ENCODE measurements at regions not wholly inside any gene's neighbourhood (a gene's known extent, or its start where the extent isn't known, plus 50 kb on each side); places are given as distances from the start of the nearest gene placed in this dataset.

- CTCF ChIA-PET (ENCODE audit: partially characterized antibody), result interaction anchor here (0.6 to 0.7 kb wide), 2 partner anchors 84 to 122 kb away, joined by 3 read pairs; no protein-coding TSS in a partner anchor
Observed at GRCh38 chr2:208627110-208627884, 220.7 kb downstream of the PTH2R start.

More at GRCh38 chr2:208627110-208627884, 220.7 kb downstream of the PTH2R start:
- POLR2A ChIA-PET (ENCODE audit: partially characterized antibody), result no interaction called here
- H3K56ac ChIP-seq (replicated peaks; ENCODE audit: insufficient read length, low read depth, low read length), result no peak overlapping the region
- H3K79me1 ChIP-seq (ENCODE audit: low read depth, low read length), result no peaks in the 10 kb centered on the region
- no peaks in the 10 kb centered on the region for H3K9me3 ChIP-seq (ENCODE audit: insufficient read depth in 2 of 2, low read depth in 1 of 2, low read length in 1 of 2)
- H3K23ac ChIP-seq (ENCODE audit: insufficient read length), result no peak overlapping the region
- H3K4me1 ChIP-seq (replicated peaks in 1 of 4; ENCODE audit: control insufficient read depth in 3 of 4, insufficient read depth in 4 of 4, low read length in 3 of 4), result no peaks in the 10 kb centered on the region
- H3K79me2 ChIP-seq (ENCODE audit: control insufficient read depth in 1 of 2, insufficient read depth in 2 of 2, low read length in 2 of 2), result no peaks in the 10 kb centered on the region
- H2BK20ac ChIP-seq (ENCODE audit: low read length), result no peak overlapping the region
- H2BK15ac ChIP-seq (ENCODE audit: low read length), result no peak overlapping the region
- no peak overlapping the region for H4K8ac ChIP-seq (ENCODE audit: extremely low read depth, insufficient read depth, low read length)
- WGBS, 2 experiments (ENCODE audit: extremely low coverage in 1 of 2, insufficient coverage in 1 of 2, insufficient read length in 1 of 2, insufficient replicate concordance in 2 of 2, low coverage in 1 of 2, low lambda C conversion rate in 2 of 2, missing lambda C conversion rate in 1 of 2), result 96% methylated on average over 2 of the region's 2 CpGs; no CpG with 5 or more reads in 1 of the 2 experiments
- no peaks in the 10 kb centered on the region for H3K27me3 ChIP-seq (replicated peaks in 1 of 4; ENCODE audit: control insufficient read depth in 3 of 4, extremely low read depth in 1 of 4, insufficient read depth in 3 of 4, low read length in 3 of 4)
- H2BK5ac ChIP-seq (ENCODE audit: low read depth, low read length), result no peak overlapping the region
- FAIRE-seq, result no peak
- H3K4me3 ChIP-seq (ENCODE audit: extremely low read depth in 1 of 4, insufficient read depth in 2 of 4, low read depth in 3 of 4, low read length in 4 of 4), result no peak overlapping the region
- H4K5ac ChIP-seq (ENCODE audit: insufficient read length, low read depth, low read length), result no peak overlapping the region
- H4K20me1 ChIP-seq (replicated peaks in 1 of 2; ENCODE audit: control insufficient read depth in 1 of 2, insufficient read depth in 2 of 2, low read length in 2 of 2), result no peaks in the 10 kb centered on the region
- H3K36me3 ChIP-seq (ENCODE audit: control insufficient read depth in 2 of 4, insufficient read depth in 4 of 4, low read length in 3 of 4), result no peaks in the 10 kb centered on the region
- no peak overlapping the region for H2AFZ ChIP-seq (ENCODE audit: low read length)
- DNase-seq (ENCODE audit: low read depth in 1 of 2, low spot score in 2 of 2), result no peak
- H2BK120ac ChIP-seq (replicated peaks; ENCODE audit: low read depth, low read length), result no peak overlapping the region
- TF ChIP-seq SAP30 (IDR thresholded peaks at IDR 0.05; ENCODE audit: insufficient read depth, insufficient replicate concordance, low read length) (no peak), EZH2 (IDR thresholded peaks at IDR 0.05; ENCODE audit: low read depth, low read length, severe bottlenecking) (no peak), GABPA (IDR thresholded peaks at IDR 0.05; ENCODE audit: borderline replicate concordance, insufficient read depth, low read length) (no peak), NRF1 (IDR thresholded peaks at IDR 0.05; ENCODE audit: low read depth, low read length) (no peak), CBX5 (IDR thresholded peaks at IDR 0.05; ENCODE audit: low read depth, low read length) (no peak), CBX8 (IDR thresholded peaks at IDR 0.05; ENCODE audit: borderline replicate concordance, low read depth, low read length) (no peak), RXRA (IDR thresholded peaks at IDR 0.05; ENCODE audit: insufficient read depth, low read depth, low read length) (no peak), RFX5 (IDR thresholded peaks at IDR 0.05; ENCODE audit: borderline replicate concordance, low read depth, low read length) (no peak), SUZ12 (IDR thresholded peaks at IDR 0.05; ENCODE audit: low read length) (no peak), YY1 (IDR thresholded peaks at IDR 0.05; ENCODE audit: low read depth, low read length) (no peak)
- no peak overlapping the region for H3K18ac ChIP-seq (ENCODE audit: extremely low read depth, low read length)
- H3K4ac ChIP-seq (replicated peaks; ENCODE audit: insufficient read length, low read depth, low read length), result no peak overlapping the region
- H4K91ac ChIP-seq (replicated peaks; ENCODE audit: insufficient read length, low read length), result no peak overlapping the region
- H3K14ac ChIP-seq (ENCODE audit: insufficient read length), result no peak overlapping the region
- H3K23me2 ChIP-seq (ENCODE audit: low read depth, low read length), result no peaks in the 10 kb centered on the region
- no peak overlapping the region for H2BK12ac ChIP-seq (ENCODE audit: low read depth, low read length)
- H3K9ac ChIP-seq (replicated peaks in 1 of 4; ENCODE audit: extremely low read depth in 1 of 4, low read depth in 3 of 4, low read length in 3 of 4), result no peak overlapping the region
- no peak overlapping the region for H2AK5ac ChIP-seq (ENCODE audit: low read depth, low read length)
- H3K4me2 ChIP-seq (ENCODE audit: insufficient read depth in 1 of 2, low read depth in 2 of 2, low read length in 2 of 2), result no peak overlapping the region
- no peak overlapping the region for H3K27ac ChIP-seq (ENCODE audit: low read depth, low read length)
